Heart left ventricle (tissue), 16 donors: ENCODE measurements at regions not wholly inside any gene's neighbourhood (a gene's known extent, or its start where the extent isn't known, plus 50 kb on each side); places are given as distances from the start of the nearest gene placed in this dataset.
A peak's percentile ranks its signal among the peaks of the same experiment; 100 is the strongest.

Source experiments
- ATAC-seq, 4 donors: fragments of 200-7000 bp; cut with Tn5 transposase; one replicate each; pipeline ENCODE4 v1.9.1; 2020 to 2022; ENCODE audit warnings: moderate library complexity in 4 of 4, mild to moderate bottlenecking in 3 of 4, moderate number of reproducible peaks in 1 of 4
- DNase-seq, 5 donors: peaks; one replicate each; pipeline ENCODE4 v3.0.0-alpha.2; 2020
- H3K27ac ChIP-seq, 12 donors: fragments of 200-600 bp; sonication (generic) in 4 of 12; one replicate each; pipeline versions ENCODE4 v1.5.0 to v1.8.0; 2016 to 2022; ENCODE audit warnings: mild to moderate bottlenecking in 2 of 12
- H3K27me3 ChIP-seq, 9 donors: fragments of 200-600 bp; sonication (generic) in 2 of 9; one replicate each; pipeline versions ENCODE4 v1.5.1 to v1.8.0; 2016 to 2022; ENCODE audit warnings: mild to moderate bottlenecking in 3 of 9
- H3K36me3 ChIP-seq, 9 donors: fragments of 200-600 bp; sonication (generic) in 2 of 9; one replicate each; pipeline versions ENCODE4 v1.5.0 to v1.8.0; 2018 to 2022; ENCODE audit warnings: mild to moderate bottlenecking in 2 of 9
- H3K4me1 ChIP-seq, 12 donors: fragments of 200-600 bp; sonication (generic) in 4 of 12; one replicate each; pipeline versions ENCODE4 v1.5.0 to v1.8.0; 2016 to 2022; ENCODE audit warnings: mild to moderate bottlenecking in 3 of 12
- H3K4me3 ChIP-seq, 12 donors: fragments of 200-600 bp; sonication (generic) in 4 of 12; one replicate each; pipeline versions ENCODE4 v1.5.0 to v1.8.0; 2017 to 2022; ENCODE audit warnings: mild to moderate bottlenecking in 9 of 12, moderate library complexity in 4 of 12
- H3K9me3 ChIP-seq, 12 donors: fragments of 200-600 bp; sonication (generic) in 4 of 12; one replicate each; pipeline versions ENCODE4 v1.5.0 to v1.8.0; 2016 to 2022; ENCODE audit warnings: mild to moderate bottlenecking in 1 of 12
- CTCF ChIP-seq, 12 donors: fragments of 200-600 bp; sonication (generic) in 4 of 12; IDR thresholded peaks; one replicate each; pipeline versions ENCODE4 v1.5.0 to v1.8.0; 2018 to 2022; ENCODE audit warnings: antibody characterized with exemption in 12 of 12, mild to moderate bottlenecking in 5 of 12
- POLR2A ChIP-seq, 2 donors: fragments of 450-650 bp; IDR thresholded peaks; one replicate each; pipeline ENCODE4 v1.6.1; 2017; ENCODE audit warnings: antibody characterized with exemption in 2 of 2, mild to moderate bottlenecking in 2 of 2, moderate library complexity in 2 of 2
- WGBS, 4 donors: extraction: QIAGEN DNeasy Blood & Tissue Kit in 2 of 4; methylation state at CpG; one replicate each; pipeline versions ENCODE4 v1.1.5 to v1.1.7; 2013 to 2018; 5-methylcytosine and 5-hydroxymethylcytosine counted together
- intact Hi-C, 10 donors: fragments of 100-400 bp; cut with DNase I; formaldehyde crosslinking; loops; one replicate each; pipeline versions ENCODE4 v1.11.1 to v1.14.2; 2022
- donor health status: ischemic (EF 13 %, LVEDD 7.1; RV severe dilation, severe dysfunction).
- donor health status: healthy with polysubstance abuse.
- donor health status: DM: no; HTN: yes; CAD: no.
- donor health status: DM: no; HTN: no; CAD: no.
- donor health status: ischemic (EF 25% LVEDD 6.9; RV normal size, moderate dysfunction).
- donor health status: ischemic (EF 25% LVEDD 5.7; RV mildly dilated, moderate dysfunction).
- donor health status: healthy.
- donor health status: DM: yes; HTN: yes; CAD: no.
- donor health status: ischemic (EF 35%, LVEDD 5.7; RV mildly dilated, moderate dysfunction).
- donor health status: nonischemic (EF 11% LVEDD 7.7; RV severe dilation, severe dysfunction).
- donor health status: DM: yes; HTN: yes; CAD: no.
- donor health status: PGD.
- donor health status: ischemic (EF 29% LVEDD 5.4; RV normal size, mild dysfunction).
- donor health status: nonischemic (EF 23%, LVEDD 6.1; RV moderate dilation, normal function).

- no peak for ATAC-seq
- Histone ChIP-seq H3K36me3 (no peaks in the 10 kb centered on the region), H3K27ac (peak overlapping the region in 1 of 12 donors; percentile 85), H3K4me3 (no peak overlapping the region), H3K9me3 (no peaks in the 10 kb centered on the region), H3K27me3 (no peaks in the 10 kb centered on the region), H3K4me1 (peaks cover 11 to 68% (median 55%) of the 10 kb centered on the region in 12 donors)
- TF ChIP-seq POLR2A (IDR thresholded peaks at IDR 0.05) (no peak), CTCF (IDR thresholded peaks at IDR 0.05) (no peak)
- intact Hi-C loops, result no loop called here
- peak in 1 of 5 donors; percentile 14 for DNase-seq
- 92 to 97% (median 95%) methylated on average over 2 of the region's 2 CpGs for WGBS, 4 donors
These were observed 63.1 kb downstream of the LRRC32 start for GRCh38 chr11:76607431-76607830.

GRCh38 chr11:76605338-76606074 is 65.0 kb downstream of the LRRC32 start:
- WGBS, 4 donors, result 77 to 82% (median 79%) methylated on average over 8 of the region's 8 CpGs
- Histone ChIP-seq H3K27me3 (no peaks in the 10 kb centered on the region), H3K36me3 (no peaks in the 10 kb centered on the region), H3K4me3 (no peak overlapping the region), H3K27ac (peak overlapping the region in 11 of 12 donors; percentile 17 to 85 (median 72)), H3K4me1 (peaks cover 11 to 63% (median 45%) of the 10 kb centered on the region in 12 donors), H3K9me3 (no peaks in the 10 kb centered on the region)
- DNase-seq, result no peak
- intact Hi-C loops, result loop anchor here in 1 of 10 donors (2.0 kb wide), 1 partner anchor 67 kb away; no protein-coding TSS in a partner anchor
- no peak for TF ChIP-seq POLR2A (IDR thresholded peaks at IDR 0.05)
- TF ChIP-seq CTCF (IDR thresholded peaks at IDR 0.05), result no peak
- no peak for ATAC-seq

GRCh38 chr11:76604626-76605241 is 65.8 kb downstream of the LRRC32 start:
- intact Hi-C loops, result loop anchor here in 3 of 10 donors (2.0 to 5.0 kb wide), 3 partner anchors 48 to 68 kb away; partner anchors contain the start of gene LRRC32 (in 1 of the 3)
- H3K36me3 ChIP-seq, result no peaks in the 10 kb centered on the region
- peak overlapping the region in 11 of 12 donors; percentile 17 to 85 (median 72) for H3K27ac ChIP-seq
- DNase-seq, result peak; percentile 78 to 87 (median 80)
- peaks cover 11 to 55% (median 39%) of the 10 kb centered on the region in 12 donors for H3K4me1 ChIP-seq
- no peaks in the 10 kb centered on the region for H3K27me3 ChIP-seq
- ATAC-seq, result peak; percentile 65 to 82 (median 74)
- H3K4me3 ChIP-seq, result no peak overlapping the region
- 50 to 69% (median 53%) methylated on average over 2 to 8 of the region's 8 CpGs for WGBS, 4 donors
- TF ChIP-seq POLR2A (IDR thresholded peaks at IDR 0.05), result no peak
- TF ChIP-seq CTCF (IDR thresholded peaks at IDR 0.05), result no peak
- H3K9me3 ChIP-seq, result no peaks in the 10 kb centered on the region

- DNase-seq, result peak in 2 of 5 donors; percentile 21 to 66
- no peaks in the 10 kb centered on the region for H3K36me3 ChIP-seq
- no peaks in the 10 kb centered on the region for H3K9me3 ChIP-seq
- peak overlapping the region in 11 of 12 donors; percentile 18 to 85 (median 72) for H3K27ac ChIP-seq
- 78 to 93% (median 87%) methylated on average over 12 of the region's 12 CpGs for WGBS, 4 donors
- intact Hi-C loops, result loop anchor here in 3 of 10 donors (2.0 to 5.0 kb wide), 3 partner anchors 48 to 69 kb away; partner anchors contain the start of gene LRRC32 (in 1 of the 3)
- H3K4me1 ChIP-seq, result peaks cover 11 to 59% (median 39%) of the 10 kb centered on the region in 12 donors
- ATAC-seq, result peak in 3 of 4 donors; percentile 1 to 36 (median 23)
- TF ChIP-seq POLR2A (IDR thresholded peaks at IDR 0.05), result no peak
- no peak for TF ChIP-seq CTCF (IDR thresholded peaks at IDR 0.05)
- no peak overlapping the region for H3K4me3 ChIP-seq
- H3K27me3 ChIP-seq, result no peaks in the 10 kb centered on the region
These were observed 66.4 kb downstream of the LRRC32 start for GRCh38 chr11:76604081-76604625.
